KG1 (cell line): ENCODE measurements at regions not wholly inside any gene's neighbourhood (a gene's known extent, or its start where the extent isn't known, plus 50 kb on each side); places are given as distances from the start of the nearest gene placed in this dataset.

Source experiments
- DNase-seq: peaks from one replicate; lab custom pipeline; 2025; lab: John Stamatoyannopoulos, UW

DNA sequence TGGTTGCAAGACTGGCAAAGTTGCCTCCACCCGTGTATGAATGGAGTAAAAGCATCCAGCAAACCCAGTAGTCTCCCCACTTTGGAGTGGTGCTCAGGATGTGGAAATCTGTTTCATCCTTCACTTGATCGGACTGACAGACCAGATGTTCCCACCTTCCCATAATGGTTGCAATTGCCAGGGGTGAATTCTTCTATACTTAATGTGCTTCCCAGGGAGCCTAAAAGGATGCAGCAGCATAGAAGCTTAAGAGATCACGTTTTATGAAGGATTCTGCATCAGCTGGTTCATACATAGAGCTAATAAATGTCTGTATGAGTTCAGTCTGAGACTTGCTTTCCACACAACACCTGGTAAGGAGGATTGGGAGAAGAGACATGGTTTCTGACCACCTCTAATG is 198.8 kb upstream of the S1PR3 start:
- DNase-seq = no peak

DNA sequence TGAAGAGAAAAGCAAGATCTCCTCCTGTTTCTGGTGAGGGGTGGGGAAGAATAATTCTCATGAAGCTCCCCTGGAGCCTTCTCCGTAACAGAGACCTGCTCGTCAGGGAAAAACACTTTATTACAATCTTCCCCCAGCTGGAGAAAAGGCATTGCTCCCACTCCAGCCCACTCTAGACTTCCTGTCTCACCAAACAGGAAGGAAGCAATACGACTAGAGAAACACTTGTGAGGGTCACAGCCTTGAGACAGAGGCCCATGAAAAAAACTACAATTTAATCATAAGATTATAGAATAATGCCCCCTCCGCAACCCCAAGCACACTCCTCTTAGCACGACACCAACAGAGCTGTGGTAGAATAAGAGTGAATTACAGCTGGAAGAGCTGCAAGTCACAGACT is 197.2 kb upstream of the S1PR3 start:
- no peak for DNase-seq

DNA sequence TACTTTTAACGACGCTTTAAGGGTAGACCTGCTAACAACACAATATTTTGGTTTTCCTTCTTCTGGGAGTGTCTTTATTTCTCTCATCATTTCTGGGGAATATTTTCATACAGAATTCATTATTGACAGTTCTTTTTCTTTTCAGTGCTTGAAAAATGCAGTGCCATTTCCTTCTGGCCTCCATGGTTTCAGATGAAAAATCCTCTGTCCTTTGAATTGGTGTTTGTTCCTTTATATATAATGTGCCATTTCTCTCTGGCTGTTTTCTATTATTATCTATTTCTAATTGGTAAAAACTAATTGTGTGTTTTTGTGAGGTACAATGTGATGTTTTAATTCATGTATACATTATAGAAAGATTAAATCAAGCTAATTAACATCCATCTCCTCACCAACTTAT is 194.3 kb upstream of the S1PR3 start:
- DNase-seq = no peak

DNA sequence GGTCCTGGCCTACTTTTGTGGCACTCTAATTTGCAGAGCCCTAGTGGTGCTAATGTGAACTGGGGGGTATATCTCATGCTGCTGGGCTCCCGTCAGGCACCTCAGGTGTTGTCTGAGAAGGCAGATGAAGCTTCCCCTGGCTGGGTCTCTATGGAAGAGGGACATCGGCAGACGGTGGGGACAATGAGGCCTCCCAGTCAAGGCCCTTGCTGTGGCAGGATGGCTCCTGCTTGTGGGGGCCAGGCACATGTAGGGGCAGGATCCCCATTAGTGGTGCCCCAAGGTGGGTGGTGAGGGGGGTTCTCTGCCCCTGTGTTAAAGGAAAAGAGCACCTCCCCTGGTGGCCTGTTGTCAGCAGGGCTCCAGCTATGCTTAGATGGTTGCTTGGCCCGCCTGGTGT is 192.8 kb upstream of the S1PR3 start:
- DNase-seq = no peak

DNA sequence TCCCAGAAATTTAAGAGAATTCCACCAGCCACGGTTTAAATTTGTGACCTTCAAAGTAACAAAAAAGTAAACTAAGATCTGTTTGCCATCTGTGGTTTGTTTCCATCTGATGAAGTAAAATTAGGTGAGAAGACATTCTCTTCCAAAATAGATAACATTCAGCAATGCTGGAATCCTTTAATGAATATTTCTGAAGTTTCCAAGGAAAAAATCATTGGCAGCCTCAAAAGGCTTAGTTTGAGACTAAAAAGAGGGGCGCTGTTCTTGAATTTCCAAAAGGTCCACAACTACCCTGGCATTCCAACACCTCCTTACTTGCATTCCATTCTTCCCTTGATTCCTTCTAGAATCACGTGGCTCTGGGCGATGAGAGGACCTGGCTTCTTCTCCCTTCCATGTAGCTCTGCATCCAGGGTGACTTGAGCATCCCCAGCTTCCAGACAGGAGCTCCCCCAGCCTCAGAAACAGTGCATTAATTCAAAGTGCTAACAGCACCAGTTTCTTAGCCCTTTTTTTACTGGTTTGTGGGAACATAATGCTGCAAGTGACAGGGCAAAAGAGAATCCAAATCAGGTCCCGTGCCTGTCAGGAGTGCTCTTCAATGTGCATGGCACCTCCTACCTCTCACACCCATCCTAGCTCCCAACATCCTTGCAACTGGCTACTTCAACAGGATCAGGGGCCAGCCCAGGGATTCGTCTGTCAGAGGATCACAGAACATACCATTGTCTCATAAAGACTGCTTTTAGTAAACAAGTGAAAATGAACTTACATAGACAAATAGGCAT is 191.5 kb upstream of the S1PR3 start:
- DNase-seq = no peak

DNA sequence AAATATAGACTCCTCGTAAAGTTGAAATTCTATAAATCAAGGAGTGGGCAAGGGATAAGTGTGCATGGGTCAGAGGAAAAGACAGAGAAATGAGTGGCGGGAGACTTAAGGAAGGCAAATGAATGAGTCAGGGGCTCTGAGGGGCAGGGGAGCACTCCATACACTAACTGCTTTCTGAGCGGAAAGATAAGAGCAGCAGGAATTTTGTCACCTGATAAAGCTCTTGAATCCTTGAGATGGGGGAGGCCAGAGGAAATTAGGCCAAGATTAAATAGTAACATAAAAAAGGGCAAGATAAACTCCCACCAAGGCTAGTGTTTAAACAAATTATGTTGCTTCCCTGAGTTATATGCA is 191.0 kb upstream of the S1PR3 start:
- no peak for DNase-seq

DNA sequence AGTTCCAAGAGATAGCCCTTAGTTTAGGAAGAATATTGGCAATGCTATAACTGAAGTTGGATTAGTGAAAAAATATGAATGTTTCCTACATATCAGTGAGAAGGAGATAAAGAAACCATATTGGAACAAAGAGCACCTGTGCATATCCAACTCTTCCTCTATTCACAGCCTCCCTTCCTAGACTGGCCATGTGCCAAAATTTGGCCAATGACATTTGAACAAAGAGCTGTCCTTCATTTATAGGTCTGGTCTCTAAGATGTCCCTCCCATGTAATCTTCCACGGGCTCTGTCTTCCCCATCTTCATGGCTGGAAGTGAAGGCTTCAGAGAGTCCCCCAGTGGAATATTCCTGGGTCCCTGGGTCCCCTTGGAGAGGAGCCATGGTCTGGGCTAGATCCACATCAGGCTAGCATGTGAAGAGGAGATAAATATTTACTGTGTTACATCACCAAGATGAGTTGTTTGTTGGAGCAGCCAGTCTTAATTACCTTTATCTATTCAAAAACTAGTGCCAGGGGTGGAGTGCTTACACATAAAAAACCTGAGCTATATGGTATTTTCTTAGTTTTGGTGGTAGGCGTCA is 190.0 kb upstream of the S1PR3 start:
- no peak for DNase-seq

DNA sequence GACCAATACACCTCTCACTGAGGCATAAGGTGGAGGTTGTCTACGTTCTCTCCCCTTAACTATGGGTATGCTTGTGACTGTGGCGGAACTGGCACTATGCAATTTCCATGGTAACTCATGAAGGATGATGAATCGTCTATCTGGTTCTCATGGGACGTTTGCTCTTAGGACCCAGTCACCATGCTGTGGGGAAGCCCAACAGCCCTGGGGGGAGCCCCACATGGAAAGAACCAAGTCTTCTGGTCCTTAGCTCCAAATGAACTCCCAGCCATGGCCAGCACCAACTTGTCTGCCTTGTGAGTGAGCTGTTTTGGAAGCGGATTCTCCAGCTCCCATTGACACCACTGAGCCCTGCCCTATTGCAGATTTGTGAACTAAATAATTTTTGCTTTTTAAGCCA is 188.7 kb upstream of the S1PR3 start:
- DNase-seq = no peak

DNA sequence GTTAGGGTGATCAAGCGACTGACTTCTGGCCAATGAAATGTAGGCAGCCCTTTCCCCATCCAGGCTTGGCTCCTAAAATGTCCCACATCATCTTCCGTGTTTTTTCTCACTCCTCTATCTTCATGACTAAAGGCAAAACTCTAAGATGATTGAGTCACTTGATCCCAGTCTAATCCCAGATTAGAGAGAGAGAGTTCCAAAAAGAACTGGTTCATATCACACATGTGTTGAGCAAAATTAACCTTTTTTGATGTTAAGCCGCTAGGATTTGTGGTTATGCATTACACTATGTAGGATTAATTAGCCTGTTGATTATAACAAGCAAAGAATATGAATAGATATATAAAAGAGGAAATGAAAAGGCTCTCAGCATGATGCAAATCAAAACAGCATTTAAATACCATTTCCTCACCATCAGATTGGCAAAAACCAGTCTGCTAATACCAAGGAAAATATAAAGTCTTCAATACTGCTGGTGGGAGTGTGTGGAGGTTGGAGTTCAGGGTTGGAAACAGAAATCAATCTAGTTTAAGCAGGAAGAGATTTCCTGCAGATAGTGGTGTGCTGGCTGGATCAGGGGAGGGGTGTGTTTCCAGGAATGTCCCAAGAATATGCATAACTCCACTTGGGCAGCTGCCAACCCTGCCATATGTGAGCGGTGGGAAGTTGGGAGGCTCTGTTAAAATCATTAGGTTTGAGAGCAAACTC is 187.6 kb upstream of the S1PR3 start:
- DNase-seq = no peak

DNA sequence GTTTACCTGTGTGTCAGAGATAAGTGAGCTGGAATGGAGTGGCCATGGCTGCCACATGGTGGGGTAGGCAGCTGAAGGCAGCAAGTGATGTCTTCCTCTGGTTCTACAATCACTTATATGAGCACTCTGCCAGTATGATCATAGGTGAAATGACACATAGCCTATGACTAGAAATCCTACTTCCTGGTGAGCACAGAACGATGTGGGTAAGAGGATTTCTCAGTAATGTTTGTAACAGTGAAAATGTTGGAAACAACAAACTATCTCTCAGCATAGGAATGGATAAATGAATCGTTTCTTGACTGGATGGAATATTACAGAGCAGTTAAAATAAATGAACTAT is 187.0 kb upstream of the S1PR3 start:
- DNase-seq = no peak

DNA sequence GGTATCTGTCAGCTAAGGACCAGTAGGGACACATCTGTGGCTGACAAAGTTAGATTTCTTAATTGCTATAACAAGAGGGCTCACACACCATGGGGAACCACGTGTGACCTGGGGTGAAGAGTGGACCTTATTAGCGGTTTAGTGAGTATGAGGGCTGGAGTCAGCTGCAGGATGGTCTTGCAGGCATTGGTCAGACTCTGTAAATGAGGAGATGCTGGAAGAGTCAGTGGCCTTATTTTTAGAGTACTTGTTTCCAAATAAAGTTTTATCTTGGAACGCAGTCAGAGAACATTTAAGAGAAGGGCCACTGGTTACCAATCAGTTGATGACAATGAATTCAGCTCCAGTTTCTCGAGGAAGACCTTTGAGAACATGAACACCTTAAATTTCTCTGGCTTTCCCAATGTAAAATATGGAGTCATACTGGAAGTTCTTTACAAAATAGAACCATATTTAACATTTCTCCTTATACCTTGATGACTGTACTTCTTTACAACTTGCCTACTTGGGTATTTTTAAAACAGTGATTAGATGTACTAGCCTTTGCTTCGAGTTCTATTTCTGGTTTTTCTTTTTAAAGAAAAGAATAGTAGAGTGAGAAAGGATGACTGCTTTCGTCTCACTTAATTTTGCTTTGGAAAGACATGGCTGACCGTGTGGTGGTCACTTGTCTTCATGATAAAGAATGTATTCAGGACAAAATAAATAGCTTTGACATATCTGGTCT is 185.9 kb upstream of the S1PR3 start:
- no peak for DNase-seq

DNA sequence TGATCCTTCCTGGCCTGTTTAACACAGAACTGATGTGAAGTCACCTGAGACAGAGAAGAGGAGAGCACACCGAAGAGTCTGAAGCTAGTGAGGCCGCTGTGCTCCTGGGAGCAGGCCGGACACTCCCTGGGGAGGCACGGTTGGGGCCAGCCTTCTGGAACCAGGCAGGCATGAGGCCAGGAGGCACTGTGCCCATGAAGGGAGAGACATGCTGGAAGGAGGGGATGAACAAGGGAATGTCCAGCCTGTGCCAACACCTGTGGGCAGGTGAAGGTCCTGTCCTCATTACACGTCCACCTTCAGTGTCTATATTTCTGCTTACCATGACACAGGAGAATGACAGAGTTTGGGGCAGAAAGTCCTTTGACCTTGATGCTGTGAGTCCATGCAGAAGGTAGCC is 183.8 kb upstream of the S1PR3 start:
- no peak for DNase-seq

DNA sequence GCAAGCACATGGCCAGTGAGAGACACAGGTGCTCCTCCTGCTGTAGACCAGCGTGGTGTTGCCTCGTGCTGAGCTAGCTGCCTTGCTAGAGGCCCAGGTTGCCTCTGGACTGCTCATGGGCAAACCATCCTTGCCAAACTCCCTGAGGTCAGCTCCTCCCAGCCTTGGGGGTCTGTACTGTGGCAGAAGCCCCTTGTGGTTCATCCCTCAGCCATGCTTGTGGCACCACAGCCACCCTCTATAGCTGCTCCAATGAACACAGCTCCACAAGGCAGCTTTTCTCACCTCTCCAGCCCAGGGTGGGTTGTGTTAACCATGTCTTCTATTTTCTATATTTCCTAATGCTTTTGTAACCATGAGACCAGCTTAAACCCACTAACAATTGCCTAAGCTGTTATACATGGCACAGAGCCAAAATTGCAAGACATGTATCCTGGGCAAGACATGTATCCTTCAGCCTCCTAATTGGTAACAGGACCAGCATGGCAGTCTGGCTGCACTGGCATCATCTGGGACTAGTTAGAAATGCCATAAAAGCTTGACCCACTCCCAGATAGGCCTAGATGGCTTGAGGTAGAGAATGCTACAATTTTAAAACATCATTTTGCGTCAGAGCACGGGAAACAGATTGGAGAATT is 183.1 kb upstream of the S1PR3 start:
- DNase-seq = no peak

DNA sequence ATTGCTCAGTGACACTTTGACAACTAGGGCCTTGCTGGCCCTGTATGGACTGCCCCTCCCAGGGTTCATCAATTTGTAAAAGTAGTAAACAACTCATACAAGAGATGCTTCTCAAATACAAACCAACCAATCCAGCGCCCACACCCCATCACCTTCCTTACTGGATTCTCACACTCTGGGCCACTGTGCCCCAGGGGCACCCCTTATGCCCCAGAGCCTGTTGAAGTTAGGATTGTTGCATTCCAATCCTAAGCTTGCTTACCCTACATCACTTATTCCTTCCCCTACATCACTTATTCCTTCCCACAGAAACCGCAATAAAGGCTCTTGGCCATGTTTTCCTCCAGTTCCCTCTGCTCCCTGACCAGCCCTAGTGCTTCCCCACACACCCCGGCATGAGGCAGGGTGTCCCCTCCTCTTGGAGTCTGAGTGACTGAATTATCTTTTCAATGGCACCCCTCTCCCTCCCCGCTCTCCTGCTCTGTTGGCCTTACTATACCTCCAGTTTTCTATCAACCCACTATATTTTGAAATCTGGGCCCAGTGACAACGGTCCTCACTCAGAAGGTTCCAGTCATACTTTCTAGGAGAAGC is 182.4 kb upstream of the S1PR3 start:
- DNase-seq = no peak

DNA sequence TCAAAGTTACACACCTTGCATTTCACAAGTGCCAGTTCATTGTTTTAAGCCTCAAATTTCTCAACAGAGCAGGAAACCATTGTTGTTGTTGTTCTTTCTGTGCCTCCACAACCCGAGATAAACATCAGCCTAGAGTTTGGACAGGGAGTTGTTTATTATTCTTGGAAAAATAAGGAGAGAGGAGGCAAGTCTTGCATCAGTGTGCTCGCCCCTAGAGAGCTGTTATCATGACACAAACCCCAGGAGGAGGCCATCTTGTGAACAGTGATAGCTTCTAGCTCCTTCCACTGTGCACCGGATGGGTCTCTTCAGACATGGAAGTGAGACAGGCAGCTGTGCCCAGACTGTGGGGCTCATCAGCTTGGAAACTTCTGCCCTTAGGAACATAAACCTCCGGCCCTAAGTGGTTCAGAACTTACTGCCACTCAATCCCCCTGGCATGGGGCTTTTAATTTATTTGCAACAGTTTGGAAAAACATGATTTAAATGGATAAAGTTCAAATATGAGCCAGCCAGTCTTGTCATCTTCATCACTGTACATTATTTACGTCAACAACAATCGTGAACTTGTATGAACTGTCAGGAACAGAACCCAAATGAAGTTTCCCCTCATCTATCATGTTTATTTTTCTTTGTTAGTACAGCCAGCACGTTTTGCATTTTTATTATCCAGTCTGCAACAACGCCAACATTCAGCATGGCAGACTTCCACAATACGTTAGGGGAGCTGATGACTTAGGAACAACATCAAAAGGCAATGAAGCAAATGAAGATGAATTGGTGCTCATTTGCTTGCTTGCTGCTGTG is 181.7 kb upstream of the S1PR3 start:
- no peak for DNase-seq

DNA sequence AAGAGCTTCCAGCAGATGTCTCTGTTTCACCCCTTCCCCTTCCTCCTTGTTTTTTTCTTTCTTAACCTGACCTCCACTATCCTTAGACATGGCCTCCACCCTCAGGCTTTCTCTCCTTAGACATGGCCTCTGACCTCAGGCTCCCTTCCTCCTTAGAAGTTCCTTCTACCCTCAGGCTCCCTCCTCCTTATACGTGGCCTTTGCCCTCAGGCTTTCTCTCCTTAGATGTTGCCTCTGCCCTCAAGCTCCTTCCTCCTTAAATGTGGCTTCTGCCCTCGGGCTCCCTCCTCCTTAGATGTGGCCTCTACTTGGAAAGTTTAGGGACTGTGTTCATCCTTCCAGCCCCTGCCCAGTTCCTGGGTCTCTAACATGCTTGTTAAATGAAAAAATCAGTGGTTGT is 180.4 kb upstream of the S1PR3 start:
- DNase-seq = no peak

DNA sequence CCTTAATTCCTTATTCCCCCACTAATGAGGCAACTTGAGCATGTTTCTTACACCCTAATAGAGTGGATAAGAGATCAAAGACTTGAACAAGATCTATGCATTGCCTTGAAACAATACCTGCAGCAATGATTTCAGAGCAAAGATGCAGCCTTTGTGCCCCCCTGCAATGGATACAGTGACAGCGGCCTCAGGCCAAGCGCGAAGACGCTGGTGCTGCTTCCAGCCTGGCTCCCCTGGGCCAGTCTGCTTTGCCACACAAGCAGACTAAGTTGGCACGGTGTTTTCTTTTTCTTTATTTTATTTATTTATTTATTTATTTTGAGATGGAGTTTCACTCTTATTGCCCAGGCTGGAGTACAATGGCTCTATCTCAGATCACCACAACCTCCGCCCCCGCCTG is 179.8 kb upstream of the S1PR3 start:
- DNase-seq = no peak

DNA sequence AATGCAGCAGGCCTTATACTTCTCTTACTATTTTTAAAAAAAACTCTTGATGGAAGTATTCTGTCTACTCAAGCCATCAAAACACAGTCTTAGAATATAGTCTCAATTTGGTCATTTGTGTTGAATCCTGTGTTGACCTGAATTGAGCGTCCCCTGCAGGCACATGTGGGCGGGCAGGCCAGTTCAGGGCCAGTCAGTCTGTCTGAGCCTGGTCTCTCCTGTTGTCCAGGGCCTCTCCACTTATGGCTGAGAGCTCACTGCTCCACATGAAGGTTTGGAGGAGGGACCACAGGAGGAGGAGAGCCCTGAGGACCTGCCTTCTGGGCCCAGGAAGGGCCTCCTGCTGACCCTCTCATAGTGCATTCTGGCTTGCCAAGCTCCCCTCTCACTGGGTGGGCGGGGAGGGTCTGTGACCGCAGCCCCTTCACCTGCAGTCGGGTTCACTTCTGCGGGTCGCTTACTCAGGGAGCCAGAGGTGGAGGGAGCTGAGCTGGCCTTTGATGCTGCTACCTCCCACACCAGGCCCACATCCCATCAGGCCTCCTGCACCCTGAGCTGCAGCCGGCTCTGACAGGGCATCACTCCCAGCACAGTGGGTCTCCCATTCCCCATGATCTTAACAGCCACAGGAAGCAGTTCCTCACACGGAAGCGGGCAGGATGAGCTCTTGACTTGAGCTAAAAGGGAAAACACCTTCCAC is 178.2 kb upstream of the S1PR3 start:
- DNase-seq = no peak

DNA sequence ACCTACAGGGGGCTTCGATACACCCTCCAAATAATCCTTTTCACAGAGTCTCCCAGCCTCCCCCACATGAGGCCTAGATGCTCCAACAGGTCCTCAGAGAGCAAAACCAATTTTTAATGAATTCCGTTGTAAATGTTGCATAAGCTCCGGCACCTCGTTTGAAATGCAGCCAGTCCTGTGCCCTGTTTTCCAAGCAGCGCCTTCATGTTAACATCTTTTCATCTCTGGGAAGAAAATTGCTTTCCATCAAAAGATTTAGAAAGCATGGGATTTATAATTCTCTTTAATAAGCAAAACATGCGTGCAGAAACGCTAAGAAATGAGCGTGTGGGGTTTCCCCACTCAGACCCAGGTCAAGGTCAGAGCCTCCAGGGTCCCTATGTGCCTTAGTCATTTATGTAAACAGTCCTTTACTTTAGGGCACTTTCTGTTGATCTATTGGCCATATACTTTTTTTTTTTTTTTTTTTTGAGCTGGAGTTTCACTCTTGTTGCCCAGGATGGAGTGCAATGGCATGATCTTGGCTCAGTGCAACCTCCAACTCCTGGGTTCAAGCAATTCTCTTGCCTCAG is 177.5 kb upstream of the S1PR3 start:
- no peak for DNase-seq

DNA sequence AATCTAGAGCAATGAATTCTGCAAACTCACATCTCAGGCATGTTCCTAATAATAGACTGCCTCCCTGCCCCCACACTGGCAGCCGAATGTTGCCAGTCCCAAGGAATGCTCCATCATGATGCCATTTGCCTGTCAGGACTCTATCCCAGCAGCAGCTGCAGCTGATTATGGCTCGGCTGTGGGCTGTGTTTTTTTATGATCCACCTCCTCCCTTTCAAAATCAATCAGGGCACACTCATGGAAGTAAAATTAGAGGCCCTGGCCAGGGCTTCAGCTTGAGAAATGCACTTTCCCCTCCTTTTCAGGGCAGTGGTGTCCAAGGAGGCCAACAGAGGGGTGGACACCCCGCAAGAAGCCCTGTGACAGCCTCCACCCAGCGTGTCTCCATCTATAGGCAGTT is 176.7 kb upstream of the S1PR3 start:
- no peak for DNase-seq
